OCI-LY1 (cell line): ENCODE measurements at regions not wholly inside any gene's neighbourhood (a gene's known extent, or its start where the extent isn't known, plus 50 kb on each side); places are given as distances from the start of the nearest gene placed in this dataset.

Source experiments
- EZH2 ChIP-seq: fragments of 200-600 bp; sonication (generic), shearing (Covaris generic); IDR thresholded peaks from 2 replicates; pipeline ENCODE4 v1.8.0; 2017; ENCODE audit warnings: borderline replicate concordance, mixed run types, mild to moderate bottlenecking, antibody characterized with exemption, low read length, moderate library complexity, mixed read lengths
- TF ChIP-seq, protein P1 (sequence below): fragments of 200-600 bp; sonication (generic), shearing (Covaris generic); IDR thresholded peaks from 2 replicates; pipeline ENCODE4 v1.5.1; 2017; ENCODE audit warnings: mild to moderate bottlenecking, antibody characterized with exemption, low read length, moderate library complexity, mixed read lengths

DNA sequence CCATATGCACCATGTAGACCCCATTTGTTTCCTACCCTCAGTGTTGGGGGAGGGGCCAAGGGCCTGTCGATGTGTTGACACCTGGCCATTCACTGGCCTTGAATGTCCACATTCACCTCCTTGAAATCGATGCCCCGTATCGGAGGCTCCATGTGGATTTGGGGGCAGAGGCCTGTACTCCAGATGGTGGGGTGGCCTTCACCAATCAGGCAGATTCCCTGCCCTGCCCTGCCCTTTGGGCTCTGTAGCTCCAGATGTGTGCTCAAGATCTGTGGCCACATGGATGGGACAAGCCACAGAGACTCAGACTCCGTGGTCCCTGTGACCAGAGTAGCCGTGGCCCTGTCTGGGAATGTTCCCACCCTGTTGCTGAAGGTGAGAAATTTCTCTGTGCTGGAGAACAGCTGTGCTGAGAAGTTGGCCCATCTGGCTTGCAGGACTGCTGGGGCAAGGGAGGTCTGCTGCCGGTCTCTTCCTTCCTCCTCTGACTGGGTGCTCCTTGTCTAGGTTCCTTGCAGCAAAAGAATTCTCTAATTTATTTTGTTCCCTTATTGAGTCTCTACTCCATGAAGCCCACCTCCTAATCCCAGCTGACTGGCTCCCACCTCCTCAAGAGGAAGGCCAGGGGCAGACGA lies 221.3 kb downstream of the SEC14L1 start:
- TF ChIP-seq, protein P1, sequence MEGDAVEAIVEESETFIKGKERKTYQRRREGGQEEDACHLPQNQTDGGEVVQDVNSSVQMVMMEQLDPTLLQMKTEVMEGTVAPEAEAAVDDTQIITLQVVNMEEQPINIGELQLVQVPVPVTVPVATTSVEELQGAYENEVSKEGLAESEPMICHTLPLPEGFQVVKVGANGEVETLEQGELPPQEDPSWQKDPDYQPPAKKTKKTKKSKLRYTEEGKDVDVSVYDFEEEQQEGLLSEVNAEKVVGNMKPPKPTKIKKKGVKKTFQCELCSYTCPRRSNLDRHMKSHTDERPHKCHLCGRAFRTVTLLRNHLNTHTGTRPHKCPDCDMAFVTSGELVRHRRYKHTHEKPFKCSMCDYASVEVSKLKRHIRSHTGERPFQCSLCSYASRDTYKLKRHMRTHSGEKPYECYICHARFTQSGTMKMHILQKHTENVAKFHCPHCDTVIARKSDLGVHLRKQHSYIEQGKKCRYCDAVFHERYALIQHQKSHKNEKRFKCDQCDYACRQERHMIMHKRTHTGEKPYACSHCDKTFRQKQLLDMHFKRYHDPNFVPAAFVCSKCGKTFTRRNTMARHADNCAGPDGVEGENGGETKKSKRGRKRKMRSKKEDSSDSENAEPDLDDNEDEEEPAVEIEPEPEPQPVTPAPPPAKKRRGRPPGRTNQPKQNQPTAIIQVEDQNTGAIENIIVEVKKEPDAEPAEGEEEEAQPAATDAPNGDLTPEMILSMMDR, result no peak
- TF ChIP-seq EZH2, result no peak
